ENCODE measurements at regions not wholly inside any gene's neighbourhood (a gene's known extent, or its start where the extent isn't known, plus 50 kb on each side); places are given as distances from the start of the nearest gene placed in this dataset.
A peak's percentile ranks its signal among the peaks of the same experiment; 100 is the strongest.
"Not testable (repeated sequence)": the region's sequence is repeated elsewhere in the genome, so short reads cannot be mapped to it uniquely, and the experiment has no call there.

DNA sequence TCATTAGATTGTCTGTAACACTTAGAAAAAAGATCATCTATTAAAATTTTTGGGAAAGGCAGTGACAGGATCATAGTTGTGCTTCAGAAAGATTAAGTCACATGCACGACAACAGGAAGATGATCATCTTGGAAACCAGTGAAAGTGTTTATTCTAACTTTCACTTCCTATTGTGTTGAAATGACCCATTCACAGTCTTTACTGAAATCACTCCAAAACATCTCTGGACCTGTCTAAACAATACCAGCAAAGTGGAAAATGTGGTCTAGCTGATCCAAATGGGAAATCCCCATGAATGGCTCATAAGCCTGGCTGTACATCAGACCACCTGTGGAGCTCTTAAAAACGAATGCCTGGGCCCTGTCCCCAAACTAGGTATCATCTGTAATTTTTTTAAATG, 111.1 kb upstream of the ETV3 start:
- DNase-seq, result no peak

DNA sequence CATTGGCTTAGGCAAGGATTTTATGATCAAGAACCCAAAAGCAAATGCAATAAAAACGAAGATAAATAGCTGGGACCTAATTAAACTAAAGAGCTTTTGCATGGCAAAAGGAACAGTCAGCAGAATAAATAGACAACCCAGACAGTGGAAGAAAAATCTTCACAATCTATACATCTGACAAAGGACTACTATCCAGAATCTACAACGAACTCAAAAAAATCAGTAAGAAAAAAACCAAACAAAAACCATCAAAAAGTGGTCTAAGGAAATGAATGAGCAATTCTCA, 109.5 kb upstream of the ETV3 start:
- not testable (repeated sequence) for DNase-seq

DNA sequence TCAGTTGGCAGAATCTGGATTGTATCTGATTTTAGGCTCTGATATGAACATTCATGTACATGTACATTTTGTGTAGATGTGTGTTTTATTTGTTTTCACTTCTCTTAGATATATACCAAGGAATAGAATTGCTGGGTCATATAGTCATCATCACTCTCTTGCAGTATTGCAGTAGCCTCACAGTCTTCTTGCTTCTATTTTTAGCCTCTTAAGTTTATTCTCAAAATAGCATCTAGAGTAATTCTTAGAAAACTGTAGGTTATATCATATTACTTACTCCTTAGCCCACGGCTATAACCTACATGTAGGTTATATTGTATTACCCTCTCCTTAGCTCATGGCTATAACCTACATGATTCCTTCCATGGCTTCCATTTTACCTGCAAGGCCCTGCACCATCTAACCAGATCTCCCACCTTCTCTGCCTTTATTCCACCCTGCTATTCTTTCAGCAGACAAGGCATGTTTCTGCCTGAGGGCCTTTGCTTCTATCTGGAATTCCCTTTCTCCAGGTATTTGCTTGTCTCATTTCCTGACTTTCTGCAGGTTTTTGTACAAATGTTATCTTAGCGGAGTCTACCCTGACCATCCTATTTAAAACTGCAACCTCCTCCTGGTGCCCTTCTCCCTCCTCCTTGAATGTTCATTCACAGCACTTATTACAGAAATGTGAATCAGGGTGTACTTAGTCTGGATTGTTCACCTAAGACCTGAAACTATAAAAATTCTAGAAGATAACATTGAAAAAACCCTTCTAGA, 109.0 kb upstream of the ETV3 start:
- no peak for DNase-seq

DNA sequence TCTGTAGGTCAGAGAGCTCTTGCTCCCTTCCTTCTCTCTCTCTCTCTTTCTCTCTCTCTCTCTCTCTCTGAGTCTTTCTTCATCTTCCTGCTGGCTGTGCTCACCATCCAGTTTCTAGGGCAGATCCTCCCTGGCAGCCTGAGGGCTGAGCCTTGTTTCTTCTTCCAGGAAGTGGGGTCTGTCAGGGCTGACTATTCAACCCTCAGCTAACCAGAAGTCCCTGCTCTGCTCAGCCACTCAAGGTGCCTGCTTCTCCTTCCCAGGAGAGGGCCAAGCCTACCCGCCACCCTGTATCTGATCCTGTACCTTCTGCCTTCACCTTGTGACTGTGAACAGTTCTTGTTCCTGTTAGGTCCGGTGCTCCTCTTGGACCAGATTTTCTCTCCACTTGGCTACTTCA, 107.6 kb upstream of the ETV3 start:
- no peak for DNase-seq

DNA sequence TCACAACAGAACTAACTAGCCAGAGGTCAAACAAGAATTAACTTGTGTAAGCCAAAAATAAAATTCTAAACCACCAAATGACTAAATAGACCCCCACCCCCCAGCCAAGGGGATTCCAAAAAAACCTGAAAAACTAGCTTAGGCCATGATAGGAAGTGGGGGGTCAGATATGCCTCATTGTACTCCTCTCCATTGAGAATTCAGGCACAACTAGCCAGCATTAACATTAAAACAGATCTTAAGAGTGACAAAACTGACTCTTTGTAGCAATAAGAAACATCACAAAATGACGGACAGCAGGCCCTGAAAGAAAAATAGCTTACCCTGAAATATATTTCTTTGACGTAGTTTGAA, 103.0 kb upstream of the ETV3 start:
- no peak for DNase-seq

DNA sequence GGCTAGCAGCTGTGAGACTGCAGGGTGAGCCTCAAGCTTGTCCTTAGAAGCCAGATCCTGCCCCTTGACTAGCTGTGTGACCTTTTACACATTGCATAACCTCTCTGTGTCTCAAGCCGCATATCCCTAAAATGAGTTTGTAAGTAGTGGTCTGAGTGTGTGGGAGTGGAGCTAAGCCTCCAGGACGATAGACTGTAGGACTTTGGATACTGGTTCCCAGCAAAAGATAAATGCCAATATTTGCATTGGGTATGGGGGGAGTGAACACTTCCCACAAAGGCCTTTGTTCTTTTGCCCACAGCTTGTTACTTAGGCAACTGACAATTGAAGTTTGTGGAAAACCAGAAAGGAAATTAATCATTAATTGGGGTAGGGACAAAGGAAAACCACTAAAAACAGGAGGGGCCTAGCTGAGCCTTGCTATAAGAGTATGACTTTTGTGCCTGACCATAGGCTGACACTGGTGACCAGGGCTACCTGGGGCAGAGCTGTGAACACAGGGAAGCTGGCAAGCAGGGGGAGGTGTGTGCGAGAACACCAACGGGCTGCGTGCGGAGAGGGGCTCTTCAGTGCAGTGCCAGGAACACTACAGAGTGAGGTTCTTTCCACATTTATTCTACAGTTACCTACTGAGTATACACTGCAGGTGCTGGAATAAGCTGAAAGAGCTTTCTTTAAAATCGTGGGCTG, 102.4 kb upstream of the ETV3 start:
- DNase-seq, result no peak

DNA sequence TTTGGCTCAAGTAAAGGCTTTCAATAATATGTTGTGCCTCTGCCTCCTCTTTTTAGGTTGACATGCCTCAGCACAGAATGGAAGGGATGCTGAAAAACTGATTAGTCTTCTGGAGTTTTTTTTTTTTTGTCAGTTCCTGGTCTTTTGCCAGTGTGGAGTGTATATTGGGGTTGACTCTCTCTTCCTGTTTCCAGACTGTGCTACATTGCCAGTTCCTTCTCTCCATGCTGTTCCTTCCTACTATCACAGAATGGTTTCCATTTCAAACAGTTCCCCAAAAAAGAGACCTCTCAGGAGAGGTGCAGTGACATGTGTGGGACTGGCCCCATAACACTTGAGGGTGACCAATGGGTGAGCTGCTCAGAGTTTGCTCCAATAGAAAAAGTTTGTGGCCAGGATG, 101.7 kb upstream of the ETV3 start:
- DNase-seq, result no peak

DNA sequence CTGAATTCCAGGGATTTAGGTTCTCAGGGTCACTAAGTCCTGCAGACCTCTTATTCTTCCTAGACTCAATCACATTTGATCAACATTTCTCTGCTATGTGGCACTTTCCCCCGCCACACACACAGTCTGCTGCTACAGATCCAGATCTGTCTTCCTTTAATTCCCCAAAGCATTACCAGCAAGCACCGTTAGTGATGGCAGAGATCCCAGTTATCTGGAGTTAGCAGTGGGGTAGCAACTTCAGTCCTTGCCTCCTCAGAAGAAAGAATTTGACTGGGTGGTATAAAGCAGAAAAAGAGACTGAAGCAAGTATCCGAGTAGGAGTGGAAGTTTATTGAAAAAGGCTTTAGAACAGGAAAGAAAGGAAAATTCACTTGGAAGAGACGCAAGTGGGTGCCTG, 100.4 kb upstream of the ETV3 start:
- DNase-seq, result no peak

DNA sequence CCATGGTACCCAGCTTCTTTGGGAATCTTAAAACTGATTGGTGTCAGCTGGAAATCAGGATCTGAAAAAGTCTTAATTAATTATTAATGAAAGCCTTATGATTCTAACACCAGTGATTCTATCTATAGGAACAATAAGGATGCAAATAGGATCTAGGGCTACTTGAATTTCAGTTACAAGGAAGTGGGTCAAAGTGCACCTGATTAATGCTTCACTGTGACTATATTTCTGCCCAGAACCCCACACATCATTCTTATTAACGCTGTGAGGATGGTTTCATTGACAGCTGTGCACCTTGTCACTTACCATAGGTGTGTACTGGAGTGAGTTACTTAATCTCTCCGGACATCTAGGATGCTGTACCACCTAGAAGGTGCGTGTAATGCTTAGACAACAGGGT, 99.8 kb upstream of the ETV3 start:
- no peak for DNase-seq

DNA sequence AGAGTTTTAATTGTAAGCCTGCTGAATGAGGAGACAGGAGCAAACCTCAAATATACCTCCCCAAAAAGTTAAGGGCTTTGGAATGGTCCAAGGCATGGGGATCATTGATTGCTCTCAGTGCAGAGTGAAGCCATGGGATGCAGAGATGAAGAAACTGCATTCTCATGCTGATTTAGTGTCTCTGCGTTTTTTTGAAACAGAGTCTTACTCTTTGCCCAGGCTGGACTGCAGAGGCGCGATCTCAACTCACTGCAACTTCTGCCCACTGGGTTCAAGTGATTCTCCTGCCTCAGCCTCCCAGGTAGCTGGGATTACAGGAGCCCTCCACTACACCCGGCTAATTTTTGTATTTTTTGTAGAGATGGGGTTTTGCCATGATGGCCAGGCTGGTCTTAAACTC, 99.3 kb upstream of the ETV3 start:
- DNase-seq, result no peak

DNA sequence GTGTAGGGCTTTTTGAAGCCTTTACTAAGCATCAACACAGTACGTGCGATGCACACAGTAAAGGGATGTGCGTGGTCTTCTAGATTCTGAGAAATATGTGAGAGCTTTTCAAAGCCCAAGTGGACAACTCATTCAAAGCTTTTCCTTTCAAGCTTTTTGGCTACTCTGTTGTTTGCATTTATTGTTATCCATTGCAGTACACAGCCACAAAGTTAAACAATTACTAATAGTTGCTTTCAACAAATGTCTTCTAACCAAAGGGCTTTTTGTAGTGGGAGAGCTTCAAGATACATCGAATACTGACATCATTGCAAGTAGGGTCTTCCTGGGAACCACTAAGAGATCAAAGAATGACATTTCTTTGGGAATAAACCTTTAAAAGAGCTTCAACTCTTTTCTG, 97.9 kb upstream of the ETV3 start:
- DNase-seq, result no peak

DNA sequence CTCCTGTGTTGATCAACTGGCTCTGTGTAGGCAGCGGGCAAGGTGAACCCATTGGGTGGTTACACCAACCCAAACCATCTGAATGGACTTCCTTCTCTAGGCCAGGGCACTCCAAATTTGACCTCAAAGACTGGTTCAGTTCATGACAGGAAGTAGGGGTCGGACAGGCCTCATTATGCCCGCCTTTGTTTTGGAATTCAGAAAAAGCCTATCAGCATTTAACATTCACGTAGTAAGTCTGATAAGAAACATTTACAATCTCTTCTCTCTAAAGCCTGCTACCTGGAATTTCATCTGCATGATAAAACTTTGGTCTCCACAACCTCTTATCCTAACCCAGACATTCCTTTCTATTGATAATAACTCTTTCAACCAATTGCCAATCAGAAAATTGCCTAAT, 97.1 kb upstream of the ETV3 start:
- DNase-seq, result no peak

DNA sequence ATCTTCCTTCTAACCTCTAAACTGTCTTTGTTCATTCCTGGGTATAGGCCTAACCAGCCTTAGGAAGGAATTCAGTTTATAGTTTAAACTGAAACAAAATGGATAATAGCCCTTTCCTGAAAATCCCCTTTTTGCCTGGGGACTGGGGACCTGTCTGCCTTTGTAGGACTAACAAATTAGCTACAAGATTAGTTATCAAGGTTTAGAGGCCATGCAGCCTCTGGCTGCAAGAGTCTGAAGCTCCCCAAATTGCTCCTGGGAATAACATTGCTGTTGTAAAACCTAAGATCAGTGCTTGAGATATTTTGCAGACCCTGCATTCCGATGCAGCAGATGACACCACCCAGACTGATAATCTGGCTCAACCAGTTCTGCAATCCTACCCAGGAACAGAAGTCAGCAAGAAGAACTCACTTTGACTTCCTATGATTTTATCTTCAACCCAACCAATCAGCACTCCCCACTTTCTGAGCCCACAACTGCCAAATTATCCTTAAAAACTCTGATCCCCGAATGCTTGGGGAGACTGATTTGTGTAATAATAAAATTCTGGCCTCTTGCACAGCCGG, 96.6 kb upstream of the ETV3 start:
- no peak for DNase-seq

DNA sequence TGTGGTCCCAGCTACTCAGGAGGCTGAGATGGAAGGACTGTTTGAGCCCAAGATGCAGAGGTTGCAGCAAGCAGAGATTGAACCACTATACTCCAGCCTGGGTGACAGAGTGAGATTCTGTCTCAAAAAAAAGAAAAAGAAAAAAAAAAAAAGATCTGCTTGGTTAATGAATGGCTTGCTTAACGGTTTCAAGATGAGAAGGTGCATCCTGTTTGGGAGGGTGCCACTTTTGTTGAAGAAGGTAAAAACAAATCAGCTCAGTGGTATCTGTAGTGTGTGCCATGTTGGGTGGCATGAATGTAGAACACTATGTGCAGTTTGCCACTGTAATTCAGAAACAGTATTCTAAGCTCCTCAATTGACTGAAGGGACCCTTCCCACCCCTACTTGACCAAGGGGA, 94.9 kb upstream of the ETV3 start:
- DNase-seq, result no peak

DNA sequence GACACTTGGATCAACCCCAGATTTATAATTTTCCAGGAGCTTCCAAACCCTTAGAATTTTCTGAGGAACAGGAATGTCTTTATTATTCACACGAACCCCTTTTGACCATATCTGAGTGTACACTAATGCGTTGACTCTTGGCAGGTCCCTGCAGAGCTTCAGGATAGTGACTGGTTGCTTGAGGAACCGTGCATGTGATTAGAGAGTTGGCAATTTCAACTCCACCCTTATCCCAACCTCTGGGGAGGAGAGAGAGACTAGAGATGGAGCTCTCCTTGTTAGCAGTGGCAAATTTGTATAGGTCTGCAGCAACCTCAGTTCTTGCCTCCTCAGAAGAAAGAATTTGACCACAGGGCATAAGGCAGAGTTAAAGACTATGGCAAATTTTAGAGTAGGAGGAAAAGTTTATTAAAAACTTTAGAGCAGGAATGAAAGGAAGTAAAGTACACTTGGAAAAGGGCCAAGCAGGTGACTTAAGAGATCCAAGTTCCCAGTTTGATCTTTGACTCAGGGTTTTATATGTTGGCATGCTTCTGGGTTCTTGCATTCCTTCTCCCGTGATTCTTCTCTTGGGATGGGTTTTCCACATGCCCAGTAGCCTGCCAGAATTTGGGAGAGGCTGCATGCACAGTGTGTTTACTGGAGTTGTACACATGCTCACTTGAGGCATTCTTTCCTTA, 93.8 kb upstream of the ETV3 start:
- no peak for DNase-seq

DNA sequence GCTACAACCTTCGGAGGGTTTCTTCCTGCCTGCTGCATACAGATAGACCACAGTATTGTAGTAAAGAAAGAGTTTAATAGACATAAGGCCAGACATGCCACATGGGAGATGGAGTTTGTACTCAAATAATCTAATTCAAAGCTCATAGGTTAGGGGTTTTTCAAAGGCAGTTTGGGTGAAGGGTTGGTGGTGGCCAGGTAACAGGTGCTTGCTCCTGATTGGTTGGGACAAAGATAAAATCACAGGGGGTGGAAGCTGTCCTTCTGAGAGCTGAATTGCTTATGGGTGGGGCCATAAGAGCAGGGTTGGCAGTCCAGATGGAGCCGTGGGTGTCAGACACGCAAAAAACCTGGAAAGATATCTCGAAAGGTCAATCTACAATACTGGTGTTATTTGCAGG, 92.3 kb upstream of the ETV3 start:
- DNase-seq, result no peak

DNA sequence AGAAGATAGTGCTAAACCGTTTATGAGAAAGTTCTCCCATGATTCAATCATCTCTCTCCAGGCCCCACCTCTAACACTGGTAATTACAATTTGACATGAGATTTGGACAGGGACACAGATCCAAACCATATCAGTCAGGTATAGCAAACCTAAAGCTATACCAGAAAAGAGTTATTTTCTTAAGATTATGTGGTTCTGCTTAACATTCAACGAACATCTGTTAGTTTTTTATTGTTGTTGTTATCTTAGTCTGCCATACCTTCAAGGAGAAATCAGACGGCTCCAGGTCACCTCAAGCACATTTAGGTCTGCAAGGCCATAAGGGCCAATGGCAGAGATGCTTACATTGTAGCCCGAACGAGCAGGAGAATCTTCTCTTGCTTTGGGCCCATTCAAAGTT, 89.5 kb upstream of the ETV3 start:
- DNase-seq, result no peak

DNA sequence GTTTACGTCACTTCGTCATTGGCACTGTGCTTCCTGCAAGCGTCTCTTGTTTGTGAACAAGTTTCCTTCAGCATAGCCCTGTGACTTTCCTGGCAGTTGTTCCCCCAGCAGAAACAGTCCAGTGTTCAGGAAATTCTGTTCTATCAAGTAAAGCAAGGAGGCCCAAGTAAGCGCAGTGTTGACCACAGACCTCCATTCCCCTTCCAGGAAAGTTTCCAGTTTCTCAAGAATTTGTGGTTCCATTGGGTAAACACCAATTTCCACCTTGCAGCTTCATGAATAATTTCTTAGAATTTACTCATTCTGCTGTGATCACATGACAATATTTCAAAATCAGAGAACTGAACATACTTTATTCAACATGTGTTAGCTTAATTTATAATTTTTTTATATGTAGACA, 88.5 kb upstream of the ETV3 start:
- DNase-seq, result no peak

DNA sequence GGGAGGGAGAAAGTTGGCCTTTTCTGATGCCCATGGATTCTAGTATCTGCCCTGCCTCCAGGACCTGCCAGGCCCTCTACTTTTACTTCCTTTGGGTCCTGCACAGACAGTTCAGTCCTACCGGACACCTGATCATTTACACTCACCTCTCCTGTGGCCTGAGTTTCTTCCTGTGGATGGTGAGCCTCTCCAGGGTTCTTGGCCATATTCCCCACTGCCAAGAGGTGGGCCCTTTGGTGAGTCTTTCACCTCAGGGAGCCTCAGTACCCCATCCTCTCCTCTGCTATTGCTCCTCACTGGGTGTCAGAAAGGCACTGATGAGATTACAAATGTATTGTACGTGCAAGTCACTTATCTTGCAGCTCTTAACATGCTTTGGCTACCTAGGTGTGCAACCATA, 81.4 kb upstream of the ETV3 start:
- no peak for DNase-seq

DNA sequence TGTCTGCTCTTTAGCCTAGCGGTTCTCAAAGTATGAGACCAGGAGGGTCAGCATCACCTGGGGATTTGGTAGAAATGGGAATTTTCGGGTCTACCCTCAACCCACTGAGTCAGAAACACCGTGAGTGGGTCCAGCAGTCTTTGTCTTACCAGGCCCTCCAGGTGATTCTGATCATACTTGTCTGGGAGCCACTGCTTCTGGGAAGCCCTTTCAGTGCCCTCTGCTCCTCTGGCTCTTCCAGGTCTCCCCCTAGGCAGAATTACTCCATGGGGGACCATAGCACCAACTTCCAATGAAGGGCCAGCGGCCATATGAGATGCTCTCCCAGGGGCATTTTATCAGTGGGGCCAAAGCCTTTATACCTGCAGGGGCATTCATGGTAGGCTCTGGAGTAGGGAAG, 81.0 kb upstream of the ETV3 start:
- no peak for DNase-seq

DNA sequence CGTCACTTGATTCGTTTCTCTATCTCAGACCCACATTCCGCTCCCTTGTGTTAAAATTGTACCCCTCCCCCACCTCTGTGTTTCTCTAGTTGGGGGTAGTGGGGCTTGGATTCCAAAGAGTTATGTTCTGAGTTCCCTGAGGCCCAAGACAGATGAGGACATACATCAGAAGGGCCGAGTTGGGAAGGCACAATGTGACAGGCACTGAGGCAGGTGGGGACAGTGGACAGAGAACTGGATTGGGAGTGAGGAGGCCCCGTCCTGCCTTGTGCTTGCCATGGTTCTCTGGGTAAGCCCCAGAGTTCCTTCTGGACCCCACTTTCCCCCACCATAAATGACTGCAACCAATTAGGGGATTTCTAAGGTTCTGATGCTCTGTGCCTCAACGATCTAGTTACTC, 80.5 kb upstream of the ETV3 start:
- DNase-seq, result no peak

DNA sequence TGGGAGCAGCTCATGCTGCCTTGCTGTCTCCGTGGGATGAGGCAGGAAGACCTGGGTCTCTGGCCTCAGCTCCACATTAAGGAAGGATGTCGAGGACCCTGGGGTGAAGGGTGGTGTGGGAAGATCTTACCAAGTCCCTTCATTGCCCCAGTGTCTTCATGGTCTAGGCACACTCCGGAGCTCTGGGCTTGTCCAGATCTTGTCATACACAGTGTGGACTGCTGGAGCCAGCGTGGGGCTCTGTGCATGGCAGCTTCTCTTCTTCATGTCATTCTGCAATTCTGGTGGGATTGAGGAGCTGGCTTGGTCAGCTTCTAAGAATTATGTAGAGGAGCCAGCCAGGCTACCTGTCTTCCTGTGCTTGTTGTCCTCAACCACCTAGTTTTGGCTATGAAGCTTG, 79.3 kb upstream of the ETV3 start:
- no peak for DNase-seq

DNA sequence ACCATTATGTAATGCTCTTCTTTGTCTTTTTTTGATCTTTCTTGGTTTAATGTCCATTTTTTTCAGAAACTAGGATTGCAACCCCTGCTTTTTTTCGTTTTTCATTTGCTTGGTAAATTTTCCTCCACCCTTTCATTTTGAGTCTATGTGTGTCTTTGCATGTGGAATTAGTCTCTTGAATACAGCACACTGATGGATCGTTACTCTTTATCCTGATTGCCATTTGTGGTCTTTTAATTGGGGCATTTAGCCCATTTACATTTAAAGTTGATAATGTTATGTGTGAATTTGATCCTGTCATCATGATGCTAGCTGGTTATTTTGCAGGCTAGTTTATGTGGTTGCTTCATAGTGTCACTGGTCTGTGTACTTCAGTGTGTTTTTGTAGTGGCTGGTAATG, 75.6 kb upstream of the ETV3 start:
- DNase-seq, result no peak

DNA sequence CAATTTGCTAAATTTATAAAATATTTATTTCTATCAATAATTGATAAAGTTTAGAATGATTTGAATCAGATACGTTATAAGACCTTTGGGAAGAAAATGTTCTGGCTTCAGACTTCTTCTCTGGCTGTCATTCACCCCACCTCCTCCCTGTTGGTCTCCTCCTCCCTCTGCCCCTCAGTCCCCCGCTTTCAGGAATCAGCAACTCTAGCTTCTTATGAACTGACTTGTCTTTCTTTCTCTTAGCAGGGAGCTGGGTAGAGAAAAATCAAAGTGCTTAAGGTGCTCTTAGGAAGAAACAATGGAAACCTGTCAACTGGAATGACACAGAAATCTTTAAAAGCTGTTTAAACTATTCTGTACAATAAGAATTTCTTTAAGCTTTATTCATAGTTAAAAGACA, 71.3 kb upstream of the ETV3 start:
- DNase-seq, result peak; percentile 28

Measured in eye (tissue), 1 donor.